ENCODE measurements at regions not wholly inside any gene's neighbourhood (a gene's known extent, or its start where the extent isn't known, plus 50 kb on each side); places are given as distances from the start of the nearest gene placed in this dataset.

GRCh38 chr3:81936817-81937216 lies 175.4 kb upstream of the GBE1 start:
- H3K9me3 ChIP-seq = no peaks in the 10 kb centered on the region
- DNase-seq = no peak
- no peak overlapping the region for H3K4me3 ChIP-seq
- H3K27ac ChIP-seq = no peak overlapping the region
- 38 to 55% methylated on average over 1 of the region's 1 CpG for WGBS, 2 donors
- H3K4me1 ChIP-seq = no peaks in the 10 kb centered on the region
- no peaks in the 10 kb centered on the region for H3K27me3 ChIP-seq
- intact Hi-C loops (cut with DNase I) = no loop called here
- no peak for TF ChIP-seq POLR2A (IDR thresholded peaks at IDR 0.05)
- TF ChIP-seq CTCF (IDR thresholded peaks at IDR 0.05) = no peak
- no peaks in the 10 kb centered on the region for H3K36me3 ChIP-seq

GRCh38 chr3:81932681-81933080 lies 171.2 kb upstream of the GBE1 start:
- Histone ChIP-seq H3K36me3 (no peaks in the 10 kb centered on the region), H3K9me3 (no peaks in the 10 kb centered on the region), H3K4me1 (no peaks in the 10 kb centered on the region), H3K4me3 (no peak overlapping the region), H3K27me3 (no peaks in the 10 kb centered on the region), H3K27ac (no peak overlapping the region)
- TF ChIP-seq CTCF (IDR thresholded peaks at IDR 0.05) (no peak), POLR2A (IDR thresholded peaks at IDR 0.05) (no peak)
- DNase-seq = no peak
- intact Hi-C loops (cut with DNase I) = no loop called here
- 85 to 90% methylated on average over 4 of the region's 4 CpGs for WGBS, 2 donors

- TF ChIP-seq CTCF (IDR thresholded peaks at IDR 0.05) (no peak), POLR2A (IDR thresholded peaks at IDR 0.05) (no peak)
- H3K36me3 ChIP-seq = no peaks in the 10 kb centered on the region
- no peak for DNase-seq
- H3K27me3 ChIP-seq = no peaks in the 10 kb centered on the region
- no peaks in the 10 kb centered on the region for H3K9me3 ChIP-seq
- no peak overlapping the region for H3K27ac ChIP-seq
- intact Hi-C loops (cut with DNase I) = no loop called here
- 76 to 77% methylated on average over 12 of the region's 12 CpGs for WGBS, 2 donors
- H3K4me1 ChIP-seq = no peaks in the 10 kb centered on the region
- H3K4me3 ChIP-seq = no peak overlapping the region
Measured at GRCh38 chr3:81931265-81932251, 170.1 kb upstream of the GBE1 start.

GRCh38 chr3:81929697-81930096 lies 168.3 kb upstream of the GBE1 start:
- Histone ChIP-seq H3K4me1 (no peaks in the 10 kb centered on the region), H3K27me3 (no peaks in the 10 kb centered on the region), H3K36me3 (no peaks in the 10 kb centered on the region), H3K4me3 (no peak overlapping the region), H3K27ac (no peak overlapping the region), H3K9me3 (no peaks in the 10 kb centered on the region)
- TF ChIP-seq POLR2A (IDR thresholded peaks at IDR 0.05) (no peak), CTCF (IDR thresholded peaks at IDR 0.05) (no peak)
- DNase-seq = no peak
- intact Hi-C loops (cut with DNase I) = no loop called here

- no peak for DNase-seq
- WGBS, 2 donors = 74 to 89% methylated on average over 1 of the region's 1 CpG
- H3K36me3 ChIP-seq = no peaks in the 10 kb centered on the region
- H3K27ac ChIP-seq = no peak overlapping the region
- intact Hi-C loops (cut with DNase I) = no loop called here
- H3K4me3 ChIP-seq = no peak overlapping the region
- TF ChIP-seq CTCF (IDR thresholded peaks at IDR 0.05) = no peak
- H3K9me3 ChIP-seq = no peaks in the 10 kb centered on the region
- no peaks in the 10 kb centered on the region for H3K4me1 ChIP-seq
- no peaks in the 10 kb centered on the region for H3K27me3 ChIP-seq
Measured at GRCh38 chr3:81927811-81928210, 166.4 kb upstream of the GBE1 start.
